Activated T-cell treated with anti-CD3 and anti-CD28 coated beads for 1 hour (primary cell): ENCODE measurements at regions not wholly inside any gene's neighbourhood (a gene's known extent, or its start where the extent isn't known, plus 50 kb on each side); places are given as distances from the start of the nearest gene placed in this dataset.

Experiments
- DNase-seq: peaks from one replicate; pipeline ENCODE4 v3.0.0-alpha.2; 2020; ENCODE audit warnings: low read depth

- no peak for DNase-seq
Observed at GRCh38 chr21:35338281-35338680, 289.2 kb upstream of the RUNX1 start.

GRCh38 chr21:35337573-35337972 is 288.5 kb upstream of the RUNX1 start:
- DNase-seq, result no peak

GRCh38 chr21:35336534-35336933 is 287.4 kb upstream of the RUNX1 start:
- no peak for DNase-seq

- no peak for DNase-seq
Observed at GRCh38 chr21:35335951-35336446, 286.9 kb upstream of the RUNX1 start.

GRCh38 chr21:35333831-35334618 is 284.9 kb upstream of the RUNX1 start:
- no peak for DNase-seq

- no peak for DNase-seq
Observed at GRCh38 chr21:35332841-35333426, 283.8 kb upstream of the RUNX1 start.

GRCh38 chr21:35329940-35330660 is 281.0 kb upstream of the RUNX1 start:
- DNase-seq, result no peak

- DNase-seq, result no peak
Observed at GRCh38 chr21:35328856-35329455, 279.9 kb upstream of the RUNX1 start.

GRCh38 chr21:35326677-35327076 is 277.6 kb upstream of the RUNX1 start:
- no peak for DNase-seq

GRCh38 chr21:35325953-35326352 is 276.9 kb upstream of the RUNX1 start:
- no peak for DNase-seq

- no peak for DNase-seq
Observed at GRCh38 chr21:35324372-35325220, 275.5 kb upstream of the RUNX1 start.

- no peak for DNase-seq
Observed at GRCh38 chr21:35323947-35324346, 274.8 kb upstream of the RUNX1 start.

GRCh38 chr21:35321322-35322200 is 272.5 kb upstream of the RUNX1 start:
- no peak for DNase-seq

GRCh38 chr21:35319684-35320283 is 270.7 kb upstream of the RUNX1 start:
- no peak for DNase-seq

- no peak for DNase-seq
Observed at GRCh38 chr21:35316933-35317332, 267.8 kb upstream of the RUNX1 start.

GRCh38 chr21:35316456-35316855 is 267.4 kb upstream of the RUNX1 start:
- no peak for DNase-seq

GRCh38 chr21:35314857-35315582 is 265.9 kb upstream of the RUNX1 start:
- no peak for DNase-seq

- DNase-seq, result no peak
Observed at GRCh38 chr21:35311985-35312384, 262.9 kb upstream of the RUNX1 start.

GRCh38 chr21:35309316-35309715 is 260.2 kb upstream of the RUNX1 start:
- no peak for DNase-seq
